ENCODE measurements at regions not wholly inside any gene's neighbourhood (a gene's known extent, or its start where the extent isn't known, plus 50 kb on each side); places are given as distances from the start of the nearest gene placed in this dataset.

GRCh38 chr6:22959571-22959970 lies 390.2 kb downstream of the HDGFL1 start:
- no peak overlapping the region for H4K5ac ChIP-seq (ENCODE audit: low read depth, low read length)
- H3K18ac ChIP-seq (ENCODE audit: low read depth, low read length), result no peak overlapping the region
- H4K20me1 ChIP-seq (ENCODE audit: insufficient read depth, low read length), result no peaks in the 10 kb centered on the region
- H3K56ac ChIP-seq (ENCODE audit: extremely low read depth, insufficient read depth, low read length), result no peak overlapping the region
- POLR2A ChIA-PET (ENCODE audit: unreplicated experiment), result no interaction called here
- H3K4ac ChIP-seq (ENCODE audit: low read depth, low read length), result no peak overlapping the region
- in situ Hi-C loops (cut with MboI; ENCODE audit: low sequenced_read_pairs), result no loop called here
- no peaks in the 10 kb centered on the region for H3K9me3 ChIP-seq (ENCODE audit: control insufficient read depth, insufficient read depth, low read length)
- no peak overlapping the region for H3K27ac ChIP-seq (ENCODE audit: insufficient read depth, low read length)
- no peak overlapping the region for H3K9ac ChIP-seq (ENCODE audit: low read depth, low read length)
- H3K36me3 ChIP-seq (ENCODE audit: control insufficient read depth, insufficient read depth, low read length), result no peaks in the 10 kb centered on the region
- no peak for ATAC-seq (ENCODE audit: low read depth)
- H2AFZ ChIP-seq (replicated peaks; ENCODE audit: low read length, poor library complexity), result no peak overlapping the region
- WGBS, 2 experiments (ENCODE audit: extremely low coverage in 2 of 2, insufficient read length in 1 of 2), result no CpG with 5 or more reads among the region's 2 CpGs
- dilution Hi-C loops (cut with HindIII; ENCODE audit: low sequenced_read_pairs, unreplicated experiment), result no loop called here
- no peak overlapping the region for H2BK5ac ChIP-seq (ENCODE audit: low read depth, low read length, poor library complexity, severe bottlenecking)
- CTCF ChIA-PET, result interaction anchor here (1.1 kb wide), 1 partner anchor 34 kb away, joined by 3 read pairs; no protein-coding TSS in a partner anchor
- H4K91ac ChIP-seq (ENCODE audit: insufficient read depth, low read depth, low read length), result no peak overlapping the region
- peaks cover 3% of the 10 kb centered on the region for H3K4me1 ChIP-seq (ENCODE audit: control insufficient read depth, insufficient read depth, low read length)
- no peak overlapping the region for H3K4me2 ChIP-seq (ENCODE audit: low read depth, low read length)
- H2AK5ac ChIP-seq (ENCODE audit: low read depth, low read length), result no peak overlapping the region
- no peak overlapping the region for H2BK15ac ChIP-seq (ENCODE audit: low read depth, low read length)
- no peak for TF ChIP-seq BHLHE40 (IDR thresholded peaks at IDR 0.05; ENCODE audit: low read depth, low read length)
- TF ChIP-seq POLR2A (IDR thresholded peaks at IDR 0.05; ENCODE audit: low read depth, low read length), result no peak
- TF ChIP-seq MAZ (IDR thresholded peaks at IDR 0.05; ENCODE audit: borderline replicate concordance, low read depth, low read length), result no peak
- no peak for TF ChIP-seq SMC3 (IDR thresholded peaks at IDR 0.05; ENCODE audit: low read depth, low read length)
- H3K9me1 ChIP-seq (ENCODE audit: insufficient read depth, low read length), result no peaks in the 10 kb centered on the region
- no peak overlapping the region for H4K8ac ChIP-seq (ENCODE audit: low read depth in 2 of 2, low read length in 2 of 2)
- H3K79me1 ChIP-seq (ENCODE audit: low read depth in 1 of 2, low read length in 2 of 2), result no peaks in the 10 kb centered on the region
- no peak overlapping the region for H3K4me3 ChIP-seq (ENCODE audit: insufficient read depth, low read depth, low read length)
- H3K23ac ChIP-seq (ENCODE audit: low read depth, low read length), result no peak overlapping the region
- no peak overlapping the region for H2BK120ac ChIP-seq (ENCODE audit: low read depth, low read length)
- no peak overlapping the region for H2BK20ac ChIP-seq (ENCODE audit: low read depth, low read length)
- no peak overlapping the region for H3K14ac ChIP-seq (replicated peaks; ENCODE audit: low read depth, low read length)
- no peaks in the 10 kb centered on the region for H3K27me3 ChIP-seq (ENCODE audit: control insufficient read depth, insufficient read depth, low read length)
- DNase-seq, result no peak
- intact Hi-C loops (cut with micrococcal nuclease), result loop anchor here (5.0 to 10.0 kb wide), 2 partner anchors 455 to 488 kb away; no protein-coding TSS in a partner anchor
- no peak overlapping the region for H2AK9ac ChIP-seq (replicated peaks; ENCODE audit: low read depth, low read length, poor library complexity)
- BruUV-seq (replicated peaks), result no TSS peak
